Skeletal muscle tissue (tissue), 3 donors: ENCODE measurements at regions not wholly inside any gene's neighbourhood (a gene's known extent, or its start where the extent isn't known, plus 50 kb on each side); places are given as distances from the start of the nearest gene placed in this dataset.

Experiments used
- H3K27ac ChIP-seq: one replicate; pipeline ENCODE4 v1.7.0; 2013; ENCODE audit warnings: mild to moderate bottlenecking, low read depth, low read length, inconsistent platforms
- H3K27me3 ChIP-seq, 3 donors: one replicate each; pipeline ENCODE4 v1.7.0; 2013; ENCODE audit warnings: low read length in 3 of 3; ENCODE audit not compliant: control insufficient read depth in 3 of 3, insufficient read depth in 3 of 3
- H3K36me3 ChIP-seq, 3 donors: one replicate each; pipeline ENCODE4 v1.7.0; 2013; ENCODE audit warnings: low read length in 3 of 3; ENCODE audit not compliant: control insufficient read depth in 3 of 3, insufficient read depth in 3 of 3
- H3K4me1 ChIP-seq, 3 donors: one replicate each; pipeline ENCODE4 v1.7.0; 2013; ENCODE audit warnings: low read length in 3 of 3, mild to moderate bottlenecking in 3 of 3; ENCODE audit not compliant: control insufficient read depth in 3 of 3, insufficient read depth in 3 of 3
- H3K4me3 ChIP-seq, 3 donors: one replicate each; pipeline ENCODE4 v1.7.0; 2013; ENCODE audit warnings: low read length in 3 of 3
- H3K9ac ChIP-seq, 3 donors: one replicate each; pipeline ENCODE4 v1.7.0; 2013; ENCODE audit warnings: low read length in 3 of 3, mild to moderate bottlenecking in 3 of 3, moderate library complexity in 2 of 3, low read depth in 1 of 3
- H3K9me3 ChIP-seq, 3 donors: one replicate each; pipeline ENCODE4 v1.7.0; 2013; ENCODE audit warnings: low read length in 3 of 3; ENCODE audit not compliant: control insufficient read depth in 3 of 3
- donor health status: Osteomylitis.

DNA sequence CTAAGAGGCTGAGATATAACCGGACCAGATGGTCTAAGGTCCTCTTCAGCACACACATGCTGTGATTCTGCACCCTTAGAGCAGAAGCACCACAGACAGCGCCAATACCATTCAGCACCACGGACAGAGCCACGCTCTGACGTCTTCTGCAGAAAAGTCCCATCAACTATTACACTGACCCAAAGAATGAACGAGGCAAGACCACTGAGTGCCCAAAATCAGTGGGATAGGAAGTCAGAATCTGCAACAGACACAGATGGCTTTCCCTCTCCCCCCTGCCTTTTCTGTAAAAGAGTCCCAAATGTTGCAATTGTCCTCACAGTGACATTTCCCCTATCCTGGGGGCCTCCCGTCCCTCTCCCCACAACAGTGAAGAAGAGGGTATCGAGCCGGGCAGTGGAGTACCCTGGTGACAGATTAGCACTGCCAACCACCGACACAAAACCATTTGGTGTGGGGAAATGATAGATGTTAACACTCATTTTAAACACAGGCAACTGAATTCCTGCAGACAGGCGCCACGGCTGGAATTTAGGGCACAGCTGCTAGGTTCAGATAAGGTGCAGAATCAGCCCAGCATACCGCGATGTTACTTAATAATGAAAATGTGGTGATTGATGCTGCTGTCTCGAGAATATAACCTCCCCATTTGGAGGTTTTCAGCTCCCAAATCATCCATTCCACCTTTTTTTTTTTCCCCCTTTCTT lies 66.6 kb upstream of the CTNNBL1 start:
- no peak overlapping the region for H3K9ac ChIP-seq
- H3K27ac ChIP-seq, result no peak overlapping the region
- no peaks in the 10 kb centered on the region for H3K4me1 ChIP-seq
- H3K9me3 ChIP-seq, result no peaks in the 10 kb centered on the region
- H3K4me3 ChIP-seq, result no peak overlapping the region
- H3K36me3 ChIP-seq, result no peaks in the 10 kb centered on the region
- H3K27me3 ChIP-seq, result peaks cover 25 to 37% (median 30%) of the 10 kb centered on the region in 3 donors

DNA sequence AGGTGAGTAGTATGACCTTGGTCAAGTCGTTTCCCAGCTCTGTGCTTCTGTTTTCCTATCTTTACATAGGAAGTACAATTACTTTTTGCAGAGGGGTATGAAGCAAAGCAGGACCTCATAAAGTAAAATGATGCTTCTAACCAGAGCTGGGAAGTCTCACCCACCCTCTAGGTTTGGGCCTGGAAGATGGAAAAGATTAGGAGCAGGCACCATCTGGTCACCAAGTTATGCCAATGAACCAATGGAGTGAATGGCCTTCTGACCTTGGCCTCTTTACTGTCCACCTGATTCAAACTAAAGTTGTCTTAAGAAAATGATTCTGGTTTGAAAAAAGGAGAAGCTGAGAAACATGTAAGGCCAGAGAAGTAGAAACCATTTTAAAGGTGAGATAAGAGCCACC lies 68.9 kb upstream of the CTNNBL1 start:
- Histone ChIP-seq H3K27ac (no peak overlapping the region), H3K9me3 (no peaks in the 10 kb centered on the region), H3K27me3 (peaks cover 22 to 32% (median 24%) of the 10 kb centered on the region in 3 donors), H3K36me3 (no peaks in the 10 kb centered on the region), H3K4me1 (no peaks in the 10 kb centered on the region), H3K9ac (no peak overlapping the region), H3K4me3 (no peak overlapping the region)

DNA sequence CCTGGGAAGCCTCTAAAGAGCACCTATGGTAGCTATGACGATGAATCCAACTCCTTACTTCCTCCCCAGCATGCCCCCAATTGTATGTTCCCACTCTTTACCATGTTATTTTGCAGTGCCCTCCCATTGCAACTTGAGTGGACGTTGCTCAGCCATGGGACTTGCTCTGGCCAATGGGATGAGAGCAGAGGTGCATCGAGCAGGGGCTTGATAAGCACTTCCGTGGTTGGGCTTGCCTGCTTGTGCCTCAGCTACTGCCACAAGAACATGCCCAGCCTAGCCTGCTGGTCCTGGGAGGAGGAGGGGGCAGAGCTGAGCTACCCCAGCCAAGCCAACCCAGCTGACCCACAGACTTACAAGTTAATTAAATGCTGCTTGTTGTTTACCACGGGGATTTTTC lies 71.1 kb upstream of the CTNNBL1 start:
- H3K4me3 ChIP-seq, result no peak overlapping the region
- peaks cover 22 to 34% (median 29%) of the 10 kb centered on the region in 3 donors for H3K27me3 ChIP-seq
- H3K36me3 ChIP-seq, result no peaks in the 10 kb centered on the region
- no peaks in the 10 kb centered on the region for H3K4me1 ChIP-seq
- H3K9me3 ChIP-seq, result no peaks in the 10 kb centered on the region
- H3K27ac ChIP-seq, result no peak overlapping the region
- H3K9ac ChIP-seq, result no peak overlapping the region

DNA sequence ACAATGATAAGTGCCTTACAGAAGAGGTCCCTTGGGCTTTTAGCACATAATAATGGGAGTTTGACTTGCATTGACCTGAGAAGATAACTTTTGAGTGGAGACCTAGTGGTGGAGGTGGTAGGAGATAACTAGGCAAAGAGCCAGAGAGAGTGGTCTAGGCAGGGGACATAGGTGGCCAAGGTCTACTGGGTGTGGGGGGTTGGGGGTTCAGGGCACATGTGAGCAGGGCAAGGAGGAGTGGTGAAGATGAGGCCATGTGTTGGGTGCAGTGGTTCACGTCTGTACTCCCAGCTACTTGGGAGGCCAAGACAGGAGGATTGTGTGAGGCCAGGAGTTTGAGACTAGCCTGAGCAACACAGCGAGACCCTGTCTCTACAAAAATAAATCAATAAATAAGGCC lies 74.3 kb upstream of the CTNNBL1 start:
- Histone ChIP-seq H3K9me3 (no peaks in the 10 kb centered on the region), H3K4me1 (no peaks in the 10 kb centered on the region), H3K36me3 (no peaks in the 10 kb centered on the region), H3K27me3 (peaks cover 14 to 24% (median 23%) of the 10 kb centered on the region in 3 donors), H3K4me3 (no peak overlapping the region), H3K9ac (no peak overlapping the region), H3K27ac (no peak overlapping the region)

DNA sequence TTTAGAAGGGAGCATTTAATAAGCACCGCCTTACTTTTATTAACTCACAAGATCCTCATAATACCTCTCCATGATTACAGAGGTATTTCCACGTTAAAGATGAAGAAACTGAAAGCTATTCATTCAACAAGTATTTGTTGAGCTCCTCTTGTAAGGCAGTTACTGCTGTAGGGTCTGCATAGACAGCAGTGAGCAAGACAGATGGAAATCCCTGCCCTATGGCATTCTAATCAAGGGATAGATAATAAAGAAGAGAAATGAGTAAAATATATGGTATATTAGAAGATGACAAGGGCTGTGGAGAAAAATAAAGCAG lies 77.8 kb upstream of the CTNNBL1 start:
- no peak overlapping the region for H3K9ac ChIP-seq
- no peak overlapping the region for H3K27ac ChIP-seq
- no peaks in the 10 kb centered on the region for H3K36me3 ChIP-seq
- H3K4me3 ChIP-seq, result no peak overlapping the region
- no peaks in the 10 kb centered on the region for H3K9me3 ChIP-seq
- no peaks in the 10 kb centered on the region for H3K4me1 ChIP-seq
- peaks cover 11 to 18% (median 15%) of the 10 kb centered on the region in 3 donors for H3K27me3 ChIP-seq

DNA sequence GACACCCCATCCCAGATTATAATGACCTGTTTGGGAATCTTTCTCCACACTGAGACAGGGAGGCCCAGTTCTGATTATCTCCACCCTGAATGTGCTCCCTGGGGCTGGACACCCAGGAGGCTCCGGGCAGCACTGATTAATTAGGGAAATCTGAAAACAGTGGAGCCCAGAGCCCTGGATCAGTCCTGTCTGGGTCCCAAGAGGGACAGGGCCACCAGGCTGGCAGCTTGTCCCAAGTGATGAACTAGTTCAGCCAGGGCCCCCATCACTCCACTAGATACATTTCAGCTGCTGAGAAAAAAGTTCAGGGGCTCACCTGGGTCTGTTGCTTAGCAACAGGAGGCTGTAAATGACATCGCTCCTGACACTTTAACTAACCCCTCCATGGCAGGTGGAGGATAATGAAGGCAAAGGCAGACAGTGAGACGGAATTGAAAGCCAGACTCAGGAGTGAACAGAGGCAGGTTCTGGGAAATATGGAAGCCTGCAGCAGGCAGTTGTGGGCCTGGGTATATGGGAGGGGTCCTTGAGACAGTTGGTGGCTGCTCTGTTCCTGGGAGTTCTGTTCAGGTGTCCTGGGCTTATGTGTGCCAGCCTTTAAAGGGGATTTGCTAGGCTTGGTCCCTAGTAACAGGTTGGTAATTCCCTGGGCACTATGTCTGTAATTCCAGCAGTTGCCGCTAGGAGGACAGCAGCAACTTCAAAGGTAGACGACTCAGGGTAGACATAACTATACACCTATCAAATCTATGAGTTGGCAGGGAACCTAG lies 78.3 kb upstream of the CTNNBL1 start:
- no peak overlapping the region for H3K27ac ChIP-seq
- H3K36me3 ChIP-seq, result no peaks in the 10 kb centered on the region
- H3K9me3 ChIP-seq, result no peaks in the 10 kb centered on the region
- H3K9ac ChIP-seq, result no peak overlapping the region
- H3K4me1 ChIP-seq, result no peaks in the 10 kb centered on the region
- H3K27me3 ChIP-seq, result peaks cover 6 to 13% (median 12%) of the 10 kb centered on the region in 3 donors
- H3K4me3 ChIP-seq, result no peak overlapping the region

DNA sequence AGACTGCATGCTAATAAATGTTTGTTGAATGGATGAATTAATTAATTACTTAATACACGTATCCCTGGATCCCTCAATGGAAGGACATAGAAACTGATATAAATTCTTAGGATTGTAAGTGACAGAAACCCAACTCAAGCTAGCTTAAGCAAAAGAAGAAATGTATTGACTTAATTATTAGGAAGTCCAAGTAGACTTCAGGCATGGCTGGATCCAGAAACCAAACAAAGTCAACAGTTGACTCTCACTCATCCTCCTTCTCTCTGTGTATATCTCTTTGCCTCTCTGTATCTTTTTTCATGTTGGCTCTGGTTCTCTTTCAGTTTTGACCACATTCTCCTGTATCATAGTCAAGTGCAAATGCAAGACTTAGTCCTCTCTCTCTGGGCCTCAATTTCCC lies 82.0 kb upstream of the CTNNBL1 start:
- H3K27ac ChIP-seq, result no peak overlapping the region
- H3K36me3 ChIP-seq, result no peaks in the 10 kb centered on the region
- no peak overlapping the region for H3K9ac ChIP-seq
- H3K4me3 ChIP-seq, result no peak overlapping the region
- no peaks in the 10 kb centered on the region for H3K4me1 ChIP-seq
- H3K9me3 ChIP-seq, result no peaks in the 10 kb centered on the region
- peaks cover 3 to 15% (median 5%) of the 10 kb centered on the region in 3 donors for H3K27me3 ChIP-seq

DNA sequence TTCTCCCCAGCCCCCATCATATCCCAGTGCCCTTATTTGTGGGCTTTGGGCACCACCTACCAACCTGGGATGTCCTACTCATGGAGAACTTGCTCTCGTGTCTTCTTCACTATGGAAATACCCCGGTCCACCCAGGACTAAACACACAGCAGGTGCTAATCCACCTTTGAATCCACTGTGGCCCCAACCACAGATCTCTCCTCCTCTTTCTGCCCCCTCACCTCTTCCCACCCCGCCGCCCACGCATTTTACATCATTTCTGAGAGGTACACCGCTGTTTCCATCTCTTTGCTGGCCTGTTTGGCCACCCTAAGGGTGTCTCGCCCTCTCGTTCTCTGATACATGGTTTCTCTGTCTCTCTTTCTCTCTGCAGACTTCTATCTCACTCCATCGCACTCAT lies 82.5 kb upstream of the CTNNBL1 start:
- Histone ChIP-seq H3K9ac (no peak overlapping the region), H3K27me3 (peaks cover 3 to 15% (median 5%) of the 10 kb centered on the region in 3 donors), H3K27ac (no peak overlapping the region), H3K36me3 (no peaks in the 10 kb centered on the region), H3K4me3 (no peak overlapping the region), H3K4me1 (no peaks in the 10 kb centered on the region), H3K9me3 (no peaks in the 10 kb centered on the region)

DNA sequence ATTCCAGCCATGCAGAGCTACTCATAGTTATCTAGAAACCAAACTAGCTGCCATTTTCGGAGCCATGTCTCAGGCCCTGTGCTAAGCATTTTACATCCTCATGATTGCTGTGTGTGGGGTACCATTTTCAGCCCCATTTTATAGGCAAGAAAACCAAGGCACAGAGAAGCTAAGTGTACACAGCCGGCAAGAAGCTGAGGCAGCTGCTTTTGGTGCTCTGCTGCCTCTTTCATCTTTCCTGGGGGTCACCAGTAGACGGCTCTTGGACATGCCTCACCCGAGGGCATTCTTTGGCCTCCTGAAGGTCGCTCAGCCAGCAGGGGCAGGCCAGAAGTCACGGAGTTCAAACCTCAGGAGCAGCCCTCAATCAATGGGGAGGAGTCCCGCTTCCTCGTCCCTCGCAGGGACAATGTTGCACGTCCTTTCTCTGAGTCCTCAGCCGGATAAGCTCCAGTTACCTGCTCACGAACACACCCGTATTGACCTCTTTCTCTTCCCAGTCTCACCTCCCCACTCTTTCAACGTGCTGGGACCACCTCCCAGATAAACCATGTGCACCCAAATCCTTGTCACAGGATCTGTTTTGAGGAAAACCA lies 82.6 kb upstream of the BLCAP start:
- no peak overlapping the region for H3K9ac ChIP-seq
- H3K9me3 ChIP-seq, result no peaks in the 10 kb centered on the region
- H3K36me3 ChIP-seq, result no peaks in the 10 kb centered on the region
- H3K4me3 ChIP-seq, result no peak overlapping the region
- no peak overlapping the region for H3K27ac ChIP-seq
- peaks cover 3 to 15% (median 5%) of the 10 kb centered on the region in 3 donors for H3K27me3 ChIP-seq
- no peaks in the 10 kb centered on the region for H3K4me1 ChIP-seq

DNA sequence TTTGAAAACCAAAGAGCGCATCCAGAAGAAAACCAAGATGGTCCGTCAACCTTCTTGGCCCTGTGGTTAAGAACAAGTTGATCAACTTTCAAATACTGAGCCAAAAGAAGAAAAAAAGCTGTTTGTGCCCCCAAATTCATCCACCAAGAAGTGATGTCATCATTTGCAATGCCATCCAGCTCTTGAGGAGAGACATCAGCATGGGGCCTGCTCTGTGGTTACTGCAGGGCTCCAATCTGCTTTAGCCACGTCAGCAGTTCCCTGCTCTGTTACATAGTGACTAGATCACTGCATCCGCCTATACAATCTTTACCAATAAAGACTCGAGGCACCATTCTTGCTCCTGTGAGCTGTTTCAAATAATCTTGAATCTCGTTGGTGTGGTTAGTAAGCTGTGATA lies 75.0 kb upstream of the BLCAP start:
- no peak overlapping the region for H3K9ac ChIP-seq
- no peaks in the 10 kb centered on the region for H3K4me1 ChIP-seq
- peaks cover 10 to 21% (median 19%) of the 10 kb centered on the region in 3 donors for H3K27me3 ChIP-seq
- H3K27ac ChIP-seq, result no peak overlapping the region
- no peaks in the 10 kb centered on the region for H3K36me3 ChIP-seq
- no peak overlapping the region for H3K4me3 ChIP-seq
- H3K9me3 ChIP-seq, result no peaks in the 10 kb centered on the region
